ENCODE measurements at regions not wholly inside any gene's neighbourhood (a gene's known extent, or its start where the extent isn't known, plus 50 kb on each side); places are given as distances from the start of the nearest gene placed in this dataset.

DNA sequence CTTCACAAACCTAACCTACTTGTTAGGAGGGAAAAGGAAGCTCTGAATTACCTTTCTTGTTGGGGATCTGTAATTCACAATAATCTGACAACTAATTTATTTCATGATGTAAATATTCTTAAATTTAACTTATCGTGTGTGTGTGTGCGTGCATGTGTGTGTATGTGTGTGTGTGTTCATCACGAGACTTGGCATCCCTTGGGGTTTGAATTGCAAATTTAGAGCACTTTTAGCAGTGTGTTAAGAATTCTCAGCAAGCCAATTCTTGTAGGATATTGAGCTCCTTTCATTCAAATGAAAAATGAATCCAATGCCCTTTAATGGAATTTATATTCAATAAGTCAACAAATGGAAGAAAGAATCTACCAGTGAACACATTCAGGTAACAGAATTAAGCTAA is 85.9 kb upstream of the C3orf80 start:
- Histone ChIP-seq H3K9ac (ENCODE audit: low read depth, low read length) (no peak overlapping the region), H2AFZ (ENCODE audit: low read depth, low read length) (no peak overlapping the region), H3K79me2 (ENCODE audit: insufficient read depth, low read length) (no peaks in the 10 kb centered on the region), H3K4me3 (ENCODE audit: low read depth in 1 of 2, low read length in 2 of 2) (no peak overlapping the region), H3K27me3 (ENCODE audit: insufficient read depth, low read length, poor library complexity) (no peaks in the 10 kb centered on the region), H3K27ac (ENCODE audit: low read length) (no peak overlapping the region), H3K9me3 (ENCODE audit: insufficient read depth, low read length, severe bottlenecking) (no peaks in the 10 kb centered on the region), H4K20me1 (ENCODE audit: insufficient read depth, low read length) (no peaks in the 10 kb centered on the region), H3K4me2 (ENCODE audit: insufficient read depth, low read length) (no peak overlapping the region), H3K4me1 (ENCODE audit: insufficient read depth, low read length) (no peaks in the 10 kb centered on the region), H3K36me3 (ENCODE audit: insufficient read depth, low read length) (no peaks in the 10 kb centered on the region)
- DNase-seq, result no peak
- TF ChIP-seq, protein P1, sequence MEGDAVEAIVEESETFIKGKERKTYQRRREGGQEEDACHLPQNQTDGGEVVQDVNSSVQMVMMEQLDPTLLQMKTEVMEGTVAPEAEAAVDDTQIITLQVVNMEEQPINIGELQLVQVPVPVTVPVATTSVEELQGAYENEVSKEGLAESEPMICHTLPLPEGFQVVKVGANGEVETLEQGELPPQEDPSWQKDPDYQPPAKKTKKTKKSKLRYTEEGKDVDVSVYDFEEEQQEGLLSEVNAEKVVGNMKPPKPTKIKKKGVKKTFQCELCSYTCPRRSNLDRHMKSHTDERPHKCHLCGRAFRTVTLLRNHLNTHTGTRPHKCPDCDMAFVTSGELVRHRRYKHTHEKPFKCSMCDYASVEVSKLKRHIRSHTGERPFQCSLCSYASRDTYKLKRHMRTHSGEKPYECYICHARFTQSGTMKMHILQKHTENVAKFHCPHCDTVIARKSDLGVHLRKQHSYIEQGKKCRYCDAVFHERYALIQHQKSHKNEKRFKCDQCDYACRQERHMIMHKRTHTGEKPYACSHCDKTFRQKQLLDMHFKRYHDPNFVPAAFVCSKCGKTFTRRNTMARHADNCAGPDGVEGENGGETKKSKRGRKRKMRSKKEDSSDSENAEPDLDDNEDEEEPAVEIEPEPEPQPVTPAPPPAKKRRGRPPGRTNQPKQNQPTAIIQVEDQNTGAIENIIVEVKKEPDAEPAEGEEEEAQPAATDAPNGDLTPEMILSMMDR (IDR thresholded peaks at IDR 0.05; ENCODE audit: borderline replicate concordance, extremely low read depth, low read length, poor library complexity, severe bottlenecking), result no peak
- TF ChIP-seq EZH2 (IDR thresholded peaks at IDR 0.05; ENCODE audit: borderline replicate concordance, low read depth, low read length, severe bottlenecking), result no peak
- no peak for ATAC-seq (ENCODE audit: insufficient read depth, low read depth)

DNA sequence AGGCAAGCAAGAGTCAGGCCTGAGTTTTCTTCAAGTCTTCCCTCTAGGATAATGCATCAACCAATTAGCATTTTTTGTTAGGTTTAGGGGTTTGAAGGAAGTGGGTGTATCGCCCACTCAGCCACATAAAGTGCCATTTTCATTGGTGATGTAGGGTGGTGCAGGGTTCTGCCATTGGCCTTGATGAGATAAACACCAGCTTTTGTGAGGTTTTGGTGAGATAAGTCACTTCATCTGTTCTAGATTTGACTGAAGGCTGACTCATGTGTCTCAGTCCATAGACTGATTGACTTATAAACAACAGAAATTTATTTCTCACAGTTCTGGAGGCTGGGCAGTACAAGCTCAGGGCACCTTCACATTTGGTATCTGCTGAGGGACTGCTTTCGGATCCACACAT is 84.5 kb upstream of the C3orf80 start:
- Histone ChIP-seq H4K20me1 (ENCODE audit: insufficient read depth, low read length) (no peaks in the 10 kb centered on the region), H3K36me3 (ENCODE audit: insufficient read depth, low read length) (no peaks in the 10 kb centered on the region), H3K4me3 (ENCODE audit: low read depth in 1 of 2, low read length in 2 of 2) (no peak overlapping the region), H3K27ac (ENCODE audit: low read length) (no peak overlapping the region), H3K9me3 (ENCODE audit: insufficient read depth, low read length, severe bottlenecking) (no peaks in the 10 kb centered on the region), H3K4me1 (ENCODE audit: insufficient read depth, low read length) (no peaks in the 10 kb centered on the region), H3K4me2 (ENCODE audit: insufficient read depth, low read length) (no peak overlapping the region), H3K27me3 (ENCODE audit: insufficient read depth, low read length, poor library complexity) (no peaks in the 10 kb centered on the region), H2AFZ (ENCODE audit: low read depth, low read length) (no peak overlapping the region), H3K79me2 (ENCODE audit: insufficient read depth, low read length) (no peaks in the 10 kb centered on the region), H3K9ac (ENCODE audit: low read depth, low read length) (no peak overlapping the region)
- TF ChIP-seq, protein P1 (IDR thresholded peaks at IDR 0.05; ENCODE audit: borderline replicate concordance, extremely low read depth, low read length, poor library complexity, severe bottlenecking), result no peak
- no peak for TF ChIP-seq EZH2 (IDR thresholded peaks at IDR 0.05; ENCODE audit: borderline replicate concordance, low read depth, low read length, severe bottlenecking)
- ATAC-seq (ENCODE audit: insufficient read depth, low read depth), result no peak
- no peak for DNase-seq

DNA sequence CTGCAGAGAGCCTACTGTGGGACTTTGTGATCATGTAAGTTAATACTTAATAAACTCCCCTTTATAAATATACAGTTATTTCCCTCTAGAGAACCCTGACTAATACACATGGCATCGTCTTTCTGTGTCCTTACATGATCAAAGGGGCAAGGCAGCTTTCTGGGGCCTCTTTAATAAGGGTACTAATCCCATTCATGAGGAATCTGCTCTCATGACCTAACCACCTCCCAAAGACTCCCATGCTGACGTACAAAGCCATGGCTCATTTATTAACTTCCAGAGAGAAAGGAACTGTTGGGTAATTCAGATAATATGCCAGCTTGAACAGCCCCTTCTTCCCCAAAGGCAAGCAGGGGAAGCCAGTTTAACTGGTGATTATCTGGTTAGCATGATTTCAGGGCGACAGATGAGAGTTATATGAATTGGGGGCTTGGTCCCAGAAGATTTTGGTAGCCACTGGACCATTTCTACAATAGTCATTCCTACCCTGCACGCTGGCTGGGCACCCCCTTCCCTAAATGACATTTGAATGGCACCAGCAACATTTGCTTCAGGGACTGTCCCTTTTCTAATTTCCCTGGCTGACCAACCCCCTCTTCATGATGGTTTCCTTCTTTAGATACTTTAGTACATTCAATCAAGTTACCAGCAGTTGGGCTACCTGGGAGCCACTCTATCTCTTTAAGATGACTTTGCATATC is 83.6 kb upstream of the C3orf80 start:
- Histone ChIP-seq H3K27me3 (ENCODE audit: insufficient read depth, low read length, poor library complexity) (no peaks in the 10 kb centered on the region), H4K20me1 (ENCODE audit: insufficient read depth, low read length) (no peaks in the 10 kb centered on the region), H3K9me3 (ENCODE audit: insufficient read depth, low read length, severe bottlenecking) (no peaks in the 10 kb centered on the region), H3K4me2 (ENCODE audit: insufficient read depth, low read length) (no peak overlapping the region), H3K4me3 (ENCODE audit: low read depth in 1 of 2, low read length in 2 of 2) (no peak overlapping the region), H3K4me1 (ENCODE audit: insufficient read depth, low read length) (no peaks in the 10 kb centered on the region), H3K9ac (ENCODE audit: low read depth, low read length) (no peak overlapping the region), H3K27ac (ENCODE audit: low read length) (no peak overlapping the region), H3K79me2 (ENCODE audit: insufficient read depth, low read length) (no peaks in the 10 kb centered on the region), H2AFZ (ENCODE audit: low read depth, low read length) (no peak overlapping the region), H3K36me3 (ENCODE audit: insufficient read depth, low read length) (no peaks in the 10 kb centered on the region)
- no peak for DNase-seq
- TF ChIP-seq, protein P1 (IDR thresholded peaks at IDR 0.05; ENCODE audit: borderline replicate concordance, extremely low read depth, low read length, poor library complexity, severe bottlenecking), result no peak
- TF ChIP-seq EZH2 (IDR thresholded peaks at IDR 0.05; ENCODE audit: borderline replicate concordance, low read depth, low read length, severe bottlenecking), result no peak
- ATAC-seq (ENCODE audit: insufficient read depth, low read depth), result no peak
